ENCODE measurements at regions not wholly inside any gene's neighbourhood (a gene's known extent, or its start where the extent isn't known, plus 50 kb on each side); places are given as distances from the start of the nearest gene placed in this dataset.

GRCh38 chr11:109612496-109612895, 190.5 kb downstream of the C11orf87 start:
- no peaks in the 10 kb centered on the region for H3K36me3 ChIP-seq (ENCODE audit: insufficient read depth, low read length)
- no peak overlapping the region for H3K4me3 ChIP-seq (ENCODE audit: low read depth, low read length)
- H3K27ac ChIP-seq (ENCODE audit: low read depth, low read length): no peak overlapping the region
- H3K79me2 ChIP-seq (ENCODE audit: control insufficient read depth, insufficient read depth, low read length, unreplicated experiment): no peaks in the 10 kb centered on the region
- no peaks in the 10 kb centered on the region for H3K27me3 ChIP-seq (ENCODE audit: insufficient read depth, low read length)
- H2AFZ ChIP-seq (ENCODE audit: low read length, unreplicated experiment): no peak overlapping the region
- no peaks in the 10 kb centered on the region for H3K4me1 ChIP-seq (ENCODE audit: control insufficient read depth, insufficient read depth, low read length, unreplicated experiment)

DNA sequence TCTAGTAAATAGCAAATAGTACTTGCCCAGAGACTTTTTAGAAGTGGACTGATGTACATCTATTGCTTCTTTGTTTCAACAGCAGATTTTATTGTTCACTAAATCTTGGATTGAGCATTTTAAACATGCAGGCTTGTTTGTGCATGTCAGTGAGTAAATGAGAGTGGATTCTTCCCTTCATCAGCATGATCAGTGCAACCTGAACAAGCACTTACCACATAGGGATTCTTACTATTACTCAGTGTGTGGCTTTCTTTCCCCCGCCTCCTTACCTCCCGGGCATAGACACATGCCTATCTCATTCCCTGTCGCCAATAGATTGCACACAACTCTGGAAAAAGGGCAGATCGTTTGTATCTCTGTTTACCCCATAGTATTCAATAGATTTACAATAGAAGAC, 197.5 kb downstream of the C11orf87 start:
- no peaks in the 10 kb centered on the region for H3K36me3 ChIP-seq (ENCODE audit: insufficient read depth, low read length)
- H3K27ac ChIP-seq (ENCODE audit: low read depth, low read length): no peak overlapping the region
- H3K27me3 ChIP-seq (ENCODE audit: insufficient read depth, low read length): peaks cover 4% of the 10 kb centered on the region; the same call in 1 of the 2 replicates
- H3K4me3 ChIP-seq (ENCODE audit: low read depth, low read length): no peak overlapping the region
- H3K79me2 ChIP-seq (ENCODE audit: control insufficient read depth, insufficient read depth, low read length, unreplicated experiment): no peaks in the 10 kb centered on the region
- H2AFZ ChIP-seq (ENCODE audit: low read length, unreplicated experiment): no peak overlapping the region
- H3K4me1 ChIP-seq (ENCODE audit: control insufficient read depth, insufficient read depth, low read length, unreplicated experiment): no peaks in the 10 kb centered on the region

GRCh38 chr11:109629734-109630133, 207.7 kb downstream of the C11orf87 start:
- no peak overlapping the region for H3K27ac ChIP-seq (ENCODE audit: low read depth, low read length)
- no peak overlapping the region for H3K4me3 ChIP-seq (ENCODE audit: low read depth, low read length)
- no peaks in the 10 kb centered on the region for H3K79me2 ChIP-seq (ENCODE audit: control insufficient read depth, insufficient read depth, low read length, unreplicated experiment)
- no peaks in the 10 kb centered on the region for H3K4me1 ChIP-seq (ENCODE audit: control insufficient read depth, insufficient read depth, low read length, unreplicated experiment)
- no peaks in the 10 kb centered on the region for H3K36me3 ChIP-seq (ENCODE audit: insufficient read depth, low read length)
- H3K27me3 ChIP-seq (ENCODE audit: insufficient read depth, low read length): peaks cover under 1% of the 10 kb centered on the region; the same call in 1 of the 2 replicates
- no peak overlapping the region for H2AFZ ChIP-seq (ENCODE audit: low read length, unreplicated experiment)

DNA sequence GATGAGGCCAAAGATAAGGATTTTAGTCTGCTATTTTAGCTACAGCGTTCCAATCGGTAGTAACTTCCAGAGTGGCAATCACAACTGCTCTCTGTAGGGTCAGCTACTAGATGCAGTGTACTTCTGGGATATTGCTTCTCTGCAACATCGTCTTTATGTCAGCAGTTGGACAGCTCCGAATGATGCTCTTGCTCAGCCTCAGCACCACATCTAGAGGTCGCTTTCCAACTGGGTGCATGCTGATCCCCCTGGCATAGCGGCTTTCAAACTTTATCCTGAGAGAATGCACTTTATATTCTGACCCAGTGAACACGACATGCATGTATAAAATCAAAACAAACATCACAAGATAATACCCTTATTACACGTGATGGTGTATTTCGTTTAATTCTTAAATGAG, 219.6 kb downstream of the C11orf87 start:
- Histone ChIP-seq H3K27me3 (ENCODE audit: insufficient read depth, low read length) (peaks cover 54% of the 10 kb centered on the region), H3K36me3 (ENCODE audit: insufficient read depth, low read length) (no peaks in the 10 kb centered on the region), H3K4me3 (ENCODE audit: low read depth, low read length) (no peak overlapping the region), H3K27ac (ENCODE audit: low read depth, low read length) (no peak overlapping the region), H3K4me1 (ENCODE audit: control insufficient read depth, insufficient read depth, low read length, unreplicated experiment) (no peaks in the 10 kb centered on the region), H2AFZ (ENCODE audit: low read length, unreplicated experiment) (no peak overlapping the region), H3K79me2 (ENCODE audit: control insufficient read depth, insufficient read depth, low read length, unreplicated experiment) (no peaks in the 10 kb centered on the region)

DNA sequence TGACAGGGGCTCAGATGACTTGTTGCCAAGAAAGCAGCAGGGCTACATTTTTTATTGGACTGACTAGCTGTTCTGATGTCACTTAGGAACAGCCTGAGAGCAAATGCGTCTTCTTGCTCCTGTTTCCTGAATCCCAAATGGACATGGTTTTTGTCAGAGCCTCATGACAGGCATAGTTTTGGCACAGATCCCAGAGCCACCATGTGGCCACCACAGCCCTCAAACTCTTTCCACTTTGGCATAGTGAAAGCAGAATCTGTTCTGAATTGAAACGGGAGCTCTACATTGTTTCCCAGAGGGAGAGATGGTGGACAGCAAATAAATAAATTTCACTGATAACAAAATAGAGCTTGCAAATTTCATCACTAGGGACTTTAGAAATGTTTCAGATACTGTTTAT, 222.2 kb downstream of the C11orf87 start:
- Histone ChIP-seq H3K27ac (ENCODE audit: low read depth, low read length) (no peak overlapping the region), H3K27me3 (ENCODE audit: insufficient read depth, low read length) (peaks cover 44% of the 10 kb centered on the region), H2AFZ (ENCODE audit: low read length, unreplicated experiment) (no peak overlapping the region), H3K79me2 (ENCODE audit: control insufficient read depth, insufficient read depth, low read length, unreplicated experiment) (no peaks in the 10 kb centered on the region), H3K4me3 (ENCODE audit: low read depth, low read length) (peak overlapping the region; percentile 10; the same call in 1 of the 2 replicates), H3K4me1 (ENCODE audit: control insufficient read depth, insufficient read depth, low read length, unreplicated experiment) (no peaks in the 10 kb centered on the region), H3K36me3 (ENCODE audit: insufficient read depth, low read length) (no peaks in the 10 kb centered on the region)

DNA sequence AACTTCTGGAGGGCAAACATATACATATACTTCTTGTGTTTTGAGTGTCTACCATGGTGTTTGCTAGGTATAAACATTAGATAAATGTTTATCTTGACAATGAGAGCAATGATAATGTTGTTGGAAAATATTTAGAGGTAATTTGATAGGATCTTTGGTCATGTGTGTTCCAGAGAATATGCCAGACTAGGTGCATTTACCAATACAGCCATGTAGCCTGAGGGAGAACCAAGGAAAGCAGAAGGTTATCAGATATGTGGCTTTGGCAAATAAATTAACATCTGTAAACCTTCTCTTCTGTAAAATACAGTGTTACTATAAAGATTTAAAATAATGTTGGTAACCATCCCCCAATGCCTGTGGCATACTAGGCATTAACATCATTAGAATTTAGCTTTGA, 226.8 kb downstream of the C11orf87 start:
- Histone ChIP-seq H3K36me3 (ENCODE audit: insufficient read depth, low read length) (no peaks in the 10 kb centered on the region), H3K27me3 (ENCODE audit: insufficient read depth, low read length) (peaks cover 48% of the 10 kb centered on the region), H3K79me2 (ENCODE audit: control insufficient read depth, insufficient read depth, low read length, unreplicated experiment) (no peaks in the 10 kb centered on the region), H2AFZ (ENCODE audit: low read length, unreplicated experiment) (no peak overlapping the region), H3K4me1 (ENCODE audit: control insufficient read depth, insufficient read depth, low read length, unreplicated experiment) (no peaks in the 10 kb centered on the region), H3K27ac (ENCODE audit: low read depth, low read length) (no peak overlapping the region), H3K4me3 (ENCODE audit: low read depth, low read length) (no peak overlapping the region)

DNA sequence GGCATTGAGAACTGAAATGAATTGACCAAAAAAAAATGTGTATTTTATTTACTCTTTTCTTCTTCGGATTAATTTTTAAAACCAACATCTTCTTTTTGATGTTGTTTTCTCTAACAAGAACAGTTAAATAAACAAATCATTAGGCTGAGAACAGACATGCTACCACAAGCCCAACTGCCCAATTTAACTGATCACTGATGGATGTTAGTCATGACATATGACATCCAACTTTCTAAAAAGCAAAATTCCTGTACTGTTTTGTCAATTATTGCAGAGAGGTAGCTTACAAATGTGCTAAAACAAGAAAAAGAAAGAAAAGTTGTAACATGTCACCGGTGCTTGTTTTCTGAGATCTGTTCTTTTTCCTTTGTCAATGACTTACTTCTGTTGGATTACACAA, 232.1 kb downstream of the C11orf87 start:
- Histone ChIP-seq H3K36me3 (ENCODE audit: insufficient read depth, low read length) (no peaks in the 10 kb centered on the region), H3K27me3 (ENCODE audit: insufficient read depth, low read length) (peaks cover 49% of the 10 kb centered on the region), H3K4me1 (ENCODE audit: control insufficient read depth, insufficient read depth, low read length, unreplicated experiment) (no peaks in the 10 kb centered on the region), H2AFZ (ENCODE audit: low read length, unreplicated experiment) (no peak overlapping the region), H3K79me2 (ENCODE audit: control insufficient read depth, insufficient read depth, low read length, unreplicated experiment) (no peaks in the 10 kb centered on the region), H3K27ac (ENCODE audit: low read depth, low read length) (no peak overlapping the region), H3K4me3 (ENCODE audit: low read depth, low read length) (no peak overlapping the region)

DNA sequence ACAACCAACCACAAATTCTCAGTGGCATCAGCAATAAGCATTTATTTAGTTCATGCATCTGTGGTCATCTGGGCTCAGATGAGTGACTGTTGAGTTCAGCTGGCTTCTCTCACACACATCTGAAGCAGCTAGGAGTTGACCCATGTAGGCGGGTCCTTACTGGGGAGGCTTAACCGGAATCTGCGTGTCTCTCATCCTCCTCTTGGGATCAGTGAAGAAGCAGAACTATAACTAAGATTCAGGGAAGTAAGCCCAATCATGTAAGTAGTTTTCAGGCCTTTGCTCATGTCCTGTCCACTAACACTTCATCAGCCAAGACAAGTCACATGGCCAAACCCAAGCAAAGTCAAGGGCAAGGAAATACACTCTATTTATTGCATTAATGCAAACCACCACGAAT, 236.2 kb downstream of the C11orf87 start:
- H3K4me1 ChIP-seq (ENCODE audit: control insufficient read depth, insufficient read depth, low read length, unreplicated experiment): no peaks in the 10 kb centered on the region
- no peak overlapping the region for H3K4me3 ChIP-seq (ENCODE audit: low read depth, low read length)
- H3K27me3 ChIP-seq (ENCODE audit: insufficient read depth, low read length): peaks cover 42% of the 10 kb centered on the region
- H3K79me2 ChIP-seq (ENCODE audit: control insufficient read depth, insufficient read depth, low read length, unreplicated experiment): no peaks in the 10 kb centered on the region
- H3K27ac ChIP-seq (ENCODE audit: low read depth, low read length): no peak overlapping the region
- H2AFZ ChIP-seq (ENCODE audit: low read length, unreplicated experiment): no peak overlapping the region
- no peaks in the 10 kb centered on the region for H3K36me3 ChIP-seq (ENCODE audit: insufficient read depth, low read length)

DNA sequence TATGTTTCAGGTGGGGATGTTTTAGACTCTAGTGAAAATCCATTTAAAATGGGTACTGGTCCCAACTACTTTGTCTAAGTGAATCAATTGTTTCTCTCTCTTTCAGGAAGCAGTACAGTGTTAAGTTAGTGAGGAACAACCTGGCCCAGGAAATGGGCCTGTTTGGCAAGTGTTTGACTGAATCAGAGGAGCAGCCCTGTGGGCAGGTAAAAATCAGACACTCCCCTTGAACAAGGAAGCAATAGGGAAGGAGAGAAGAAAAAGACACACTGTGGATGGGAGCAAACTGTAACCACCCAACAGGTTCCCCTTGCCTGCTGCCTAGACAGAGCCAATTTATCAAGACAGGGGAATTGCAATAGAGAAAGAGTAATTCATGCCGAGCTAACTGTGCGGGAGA, 245.7 kb downstream of the C11orf87 start:
- peaks cover 19% of the 10 kb centered on the region; the same call in 1 of the 2 replicates for H3K27me3 ChIP-seq (ENCODE audit: insufficient read depth, low read length)
- no peaks in the 10 kb centered on the region for H3K79me2 ChIP-seq (ENCODE audit: control insufficient read depth, insufficient read depth, low read length, unreplicated experiment)
- no peaks in the 10 kb centered on the region for H3K4me1 ChIP-seq (ENCODE audit: control insufficient read depth, insufficient read depth, low read length, unreplicated experiment)
- H2AFZ ChIP-seq (ENCODE audit: low read length, unreplicated experiment): no peak overlapping the region
- H3K36me3 ChIP-seq (ENCODE audit: insufficient read depth, low read length): no peaks in the 10 kb centered on the region
- no peak overlapping the region for H3K4me3 ChIP-seq (ENCODE audit: low read depth, low read length)
- H3K27ac ChIP-seq (ENCODE audit: low read depth, low read length): no peak overlapping the region

DNA sequence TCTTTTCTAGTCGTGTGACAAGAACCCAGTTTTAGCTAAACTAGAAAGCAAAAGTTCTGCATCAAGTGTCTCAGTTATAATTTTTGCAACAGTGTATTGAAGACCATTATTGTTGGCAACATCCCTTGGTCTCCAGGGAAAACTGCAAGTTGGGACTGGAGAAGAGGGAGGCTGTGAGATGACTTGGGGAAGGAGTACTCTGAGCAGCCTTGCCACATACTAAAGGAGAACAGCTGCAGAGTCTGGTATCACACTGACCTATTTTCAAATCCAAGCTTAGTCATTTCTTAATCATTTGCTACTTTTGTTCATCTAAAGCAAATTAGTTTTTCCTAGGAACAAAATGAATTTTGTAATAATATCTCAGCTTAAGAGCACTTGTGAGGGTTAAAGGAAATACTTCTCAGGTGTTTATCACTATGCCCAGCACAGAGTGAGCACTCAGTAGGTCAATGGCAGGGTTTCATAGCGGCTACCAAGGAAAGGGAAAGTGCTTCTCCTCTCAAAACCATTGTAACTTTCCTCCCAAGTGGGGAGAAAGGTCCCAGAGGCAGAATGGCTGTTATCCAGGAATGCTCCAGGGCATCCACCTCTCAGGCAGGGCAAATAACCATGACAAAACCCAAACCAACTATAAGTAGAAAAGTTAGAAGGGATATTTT, 247.1 kb downstream of the C11orf87 start:
- no peaks in the 10 kb centered on the region for H3K36me3 ChIP-seq (ENCODE audit: insufficient read depth, low read length)
- no peak overlapping the region for H3K27ac ChIP-seq (ENCODE audit: low read depth, low read length)
- H3K4me1 ChIP-seq (ENCODE audit: control insufficient read depth, insufficient read depth, low read length, unreplicated experiment): no peaks in the 10 kb centered on the region
- H3K79me2 ChIP-seq (ENCODE audit: control insufficient read depth, insufficient read depth, low read length, unreplicated experiment): no peaks in the 10 kb centered on the region
- H2AFZ ChIP-seq (ENCODE audit: low read length, unreplicated experiment): no peak overlapping the region
- H3K4me3 ChIP-seq (ENCODE audit: low read depth, low read length): no peak overlapping the region
- H3K27me3 ChIP-seq (ENCODE audit: insufficient read depth, low read length): peaks cover 15% of the 10 kb centered on the region

GRCh38 chr11:109677231-109677630, 255.2 kb downstream of the C11orf87 start:
- Histone ChIP-seq H3K79me2 (ENCODE audit: control insufficient read depth, insufficient read depth, low read length, unreplicated experiment) (no peaks in the 10 kb centered on the region), H3K27ac (ENCODE audit: low read depth, low read length) (no peak overlapping the region)

More at GRCh38 chr11:109677231-109677630, 255.2 kb downstream of the C11orf87 start:
- Histone ChIP-seq H3K4me3 (ENCODE audit: low read depth, low read length) (no peak overlapping the region), H2AFZ (ENCODE audit: low read length, unreplicated experiment) (no peak overlapping the region), H3K4me1 (ENCODE audit: control insufficient read depth, insufficient read depth, low read length, unreplicated experiment) (peaks cover 4% of the 10 kb centered on the region), H3K27me3 (ENCODE audit: insufficient read depth, low read length) (peaks cover 7% of the 10 kb centered on the region), H3K36me3 (ENCODE audit: insufficient read depth, low read length) (no peaks in the 10 kb centered on the region)

Data from ACC112 (cell line).